Motor neuron (in vitro differentiated cells): ENCODE measurements at regions not wholly inside any gene's neighbourhood (a gene's known extent, or its start where the extent isn't known, plus 50 kb on each side); places are given as distances from the start of the nearest gene placed in this dataset.

Experiments
- ATAC-seq, 8 experiments: fragments of 200-7000 bp; cut with Tn5 transposase; replicated peaks in 6 of 8; 2 replicates each; pipeline ENCODE4 v1.8.0; 2021; ENCODE audit warnings: mild to moderate bottlenecking in 8 of 8, moderate library complexity in 8 of 8
- H3K27ac ChIP-seq, 2 donors: fragments of 250-450 bp; sonication (Bioruptor Pico); 2 replicates each; pipeline ENCODE4 v1.9.0; 2021; ENCODE audit warnings: antibody characterized with exemption in 2 of 2, mild to moderate bottlenecking in 2 of 2, moderate library complexity in 1 of 2
- H3K4me1 ChIP-seq, 2 donors: fragments of 250-450 bp; sonication (Bioruptor Pico); replicated peaks in 1 of 2; 2 replicates each; pipeline ENCODE4 v1.6.1; 2021; ENCODE audit warnings: antibody characterized with exemption in 2 of 2, mild to moderate bottlenecking in 2 of 2, moderate library complexity in 1 of 2
- H3K4me3 ChIP-seq, 5 donors: fragments of 250-450 bp; sonication (Bioruptor Pico); 2 replicates each; pipeline ENCODE4 v1.9.0; 2021; ENCODE audit warnings: antibody characterized with exemption in 5 of 5, mild to moderate bottlenecking in 5 of 5, moderate library complexity in 4 of 5
- WGBS, 10 experiments: fragments of 450-650 bp; shearing (Covaris generic); methylation state at CpG; one replicate each; pipeline ENCODE4 v1.0.0; 2022; 5-methylcytosine and 5-hydroxymethylcytosine counted together
- in situ Hi-C, 9 experiments: fragments of 400-800 bp; cut with MboI; loops; one replicate each; pipeline ENCODE4 v1.15.0; 2021; ENCODE audit warnings: low sequenced_read_pairs in 9 of 9, low pct_unique_long_range_greater_than_20kb in 2 of 9; ENCODE audit not compliant: unreplicated experiment in 9 of 9

- ATAC-seq: no peak
- Histone ChIP-seq H3K4me1 (no peaks in the 10 kb centered on the region), H3K27ac (no peak overlapping the region), H3K4me3 (no peak overlapping the region)
- in situ Hi-C loops: loop anchor here in 1 of 9 experiments (25.0 kb wide), 1 partner anchor 88 kb away; no protein-coding TSS in a partner anchor
- 67 to 100% (median 89%) methylated on average over 1 to 5 of the region's 5 CpGs; no CpG with 5 or more reads in 4 of the 10 experiments for WGBS, 10 experiments
These were observed 419.0 kb downstream of the GADD45G start for GRCh38 chr9:90023861-90024260.

- 33 to 100% (median 63%) methylated on average over 2 to 3 of the region's 3 CpGs for WGBS, 10 experiments
- Histone ChIP-seq H3K4me3 (no peak overlapping the region), H3K4me1 (no peaks in the 10 kb centered on the region), H3K27ac (no peak overlapping the region)
- in situ Hi-C loops: loop anchor here in 1 of 9 experiments (25.0 kb wide), 1 partner anchor 88 kb away; no protein-coding TSS in a partner anchor
- ATAC-seq: no peak
These were observed 419.6 kb downstream of the GADD45G start for GRCh38 chr9:90024409-90024808.

GRCh38 chr9:90024823-90025222, 420.0 kb downstream of the GADD45G start:
- no peak overlapping the region for H3K4me3 ChIP-seq
- H3K4me1 ChIP-seq: no peaks in the 10 kb centered on the region
- in situ Hi-C loops: loop anchor here in 1 of 9 experiments (25.0 kb wide), 1 partner anchor 87 kb away; no protein-coding TSS in a partner anchor
- no peak for ATAC-seq
- no peak overlapping the region for H3K27ac ChIP-seq
- 69 to 89% (median 86%) methylated on average over 1 to 7 of the region's 9 CpGs; no CpG with 5 or more reads in 5 of the 10 experiments for WGBS, 10 experiments

GRCh38 chr9:90025816-90026215, 421.0 kb downstream of the GADD45G start:
- WGBS, 10 experiments: 0 to 100% (median 50%) methylated on average over 1 to 2 of the region's 3 CpGs; no CpG with 5 or more reads in 2 of the 10 experiments
- in situ Hi-C loops: no loop called here
- H3K4me1 ChIP-seq: no peaks in the 10 kb centered on the region
- no peak overlapping the region for H3K4me3 ChIP-seq
- peak in 3 of 8 experiments; percentile 35 to 89 (median 50) for ATAC-seq
- no peak overlapping the region for H3K27ac ChIP-seq

- Histone ChIP-seq H3K27ac (no peak overlapping the region), H3K4me3 (no peak overlapping the region), H3K4me1 (no peaks in the 10 kb centered on the region)
- ATAC-seq: no peak
- in situ Hi-C loops: no loop called here
- 33 to 92% (median 76%) methylated on average over 1 of the region's 1 CpG; no CpG with 5 or more reads in 6 of the 10 experiments for WGBS, 10 experiments
These were observed 422.5 kb downstream of the GADD45G start for GRCh38 chr9:90027296-90027790.

- Histone ChIP-seq H3K4me3 (no peak overlapping the region), H3K4me1 (peaks cover 0 to 5% of the 10 kb centered on the region in 2 donors), H3K27ac (no peak overlapping the region)
- no peak for ATAC-seq
- WGBS, 10 experiments: 83 to 88% (median 88%) methylated on average over 1 of the region's 1 CpG; no CpG with 5 or more reads in 7 of the 10 experiments
- in situ Hi-C loops: no loop called here
These were observed 424.6 kb downstream of the GADD45G start for GRCh38 chr9:90029386-90029785.

GRCh38 chr9:90029996-90030395, 425.2 kb downstream of the GADD45G start:
- no peak overlapping the region for H3K27ac ChIP-seq
- 35 to 100% (median 83%) methylated on average over 1 to 4 of the region's 5 CpGs; no CpG with 5 or more reads in 3 of the 10 experiments for WGBS, 10 experiments
- no peak for ATAC-seq
- no peak overlapping the region for H3K4me3 ChIP-seq
- peaks cover 0 to 5% of the 10 kb centered on the region in 2 donors for H3K4me1 ChIP-seq
- in situ Hi-C loops: no loop called here

GRCh38 chr9:90032296-90033027, 427.6 kb downstream of the GADD45G start:
- H3K4me1 ChIP-seq: peaks cover 0 to 5% of the 10 kb centered on the region in 2 donors
- no peak overlapping the region for H3K4me3 ChIP-seq
- in situ Hi-C loops: no loop called here
- no peak for ATAC-seq
- 35 to 80% (median 49%) methylated on average over 1 to 8 of the region's 9 CpGs; no CpG with 5 or more reads in 2 of the 10 experiments for WGBS, 10 experiments
- H3K27ac ChIP-seq: no peak overlapping the region

- H3K4me3 ChIP-seq: no peak overlapping the region
- in situ Hi-C loops: no loop called here
- no peak for ATAC-seq
- WGBS, 10 experiments: 87 to 92% methylated on average over 3 to 7 of the region's 7 CpGs; no CpG with 5 or more reads in 8 of the 10 experiments
- no peak overlapping the region for H3K27ac ChIP-seq
- H3K4me1 ChIP-seq: peaks cover 0 to 5% of the 10 kb centered on the region in 2 donors
These were observed 428.3 kb downstream of the GADD45G start for GRCh38 chr9:90033028-90033650.

- 21 to 61% (median 50%) methylated on average over 1 to 4 of the region's 5 CpGs; no CpG with 5 or more reads in 3 of the 10 experiments for WGBS, 10 experiments
- peak in 5 of 8 experiments; percentile 49 to 81 (median 55) for ATAC-seq
- in situ Hi-C loops: no loop called here
- Histone ChIP-seq H3K4me3 (no peak overlapping the region), H3K27ac (no peak overlapping the region), H3K4me1 (peaks cover 5 to 8% of the 10 kb centered on the region in 2 donors)
These were observed 429.3 kb downstream of the GADD45G start for GRCh38 chr9:90034071-90034470.

- ATAC-seq: no peak
- Histone ChIP-seq H3K4me1 (peaks cover 5 to 8% of the 10 kb centered on the region in 2 donors), H3K27ac (no peak overlapping the region), H3K4me3 (no peak overlapping the region)
- in situ Hi-C loops: no loop called here
- WGBS, 10 experiments: 0 to 86% (median 44%) methylated on average over 1 to 2 of the region's 2 CpGs; no CpG with 5 or more reads in 6 of the 10 experiments
These were observed 430.7 kb downstream of the GADD45G start for GRCh38 chr9:90035471-90035870.

- ATAC-seq: no peak
- 20 to 71% (median 48%) methylated on average over 1 to 9 of the region's 11 CpGs; no CpG with 5 or more reads in 3 of the 10 experiments for WGBS, 10 experiments
- H3K4me1 ChIP-seq: peaks cover 5 to 8% of the 10 kb centered on the region in 2 donors
- no peak overlapping the region for H3K4me3 ChIP-seq
- H3K27ac ChIP-seq: no peak overlapping the region
- in situ Hi-C loops: no loop called here
These were observed 432.5 kb downstream of the GADD45G start for GRCh38 chr9:90037146-90037797.
